ENCODE measurements at regions not wholly inside any gene's neighbourhood (a gene's known extent, or its start where the extent isn't known, plus 50 kb on each side); places are given as distances from the start of the nearest gene placed in this dataset.

DNA sequence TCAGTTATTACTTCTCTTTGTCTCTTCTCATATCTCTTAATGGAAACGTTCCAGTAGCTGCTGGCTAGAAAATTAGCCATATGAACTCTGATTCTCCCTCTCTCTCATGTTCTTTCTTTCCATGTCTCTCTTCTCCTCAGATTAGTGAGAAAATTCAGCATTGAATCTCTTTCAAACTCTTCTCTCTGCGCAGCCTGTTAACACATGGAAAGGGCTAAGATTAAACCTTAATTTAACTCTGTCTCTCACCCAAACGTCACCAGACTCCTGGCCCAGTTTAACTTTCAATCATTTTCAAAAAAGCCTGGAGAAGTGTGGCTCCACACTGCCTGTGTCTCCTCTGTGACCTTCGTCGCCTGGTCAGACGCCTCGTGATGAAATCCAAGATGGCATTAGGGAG is 1234.2 kb downstream of the BCL11B start:
- no peak for DNase-seq (ENCODE audit: insufficient read length, low spot score)
- TF ChIP-seq, protein P1, sequence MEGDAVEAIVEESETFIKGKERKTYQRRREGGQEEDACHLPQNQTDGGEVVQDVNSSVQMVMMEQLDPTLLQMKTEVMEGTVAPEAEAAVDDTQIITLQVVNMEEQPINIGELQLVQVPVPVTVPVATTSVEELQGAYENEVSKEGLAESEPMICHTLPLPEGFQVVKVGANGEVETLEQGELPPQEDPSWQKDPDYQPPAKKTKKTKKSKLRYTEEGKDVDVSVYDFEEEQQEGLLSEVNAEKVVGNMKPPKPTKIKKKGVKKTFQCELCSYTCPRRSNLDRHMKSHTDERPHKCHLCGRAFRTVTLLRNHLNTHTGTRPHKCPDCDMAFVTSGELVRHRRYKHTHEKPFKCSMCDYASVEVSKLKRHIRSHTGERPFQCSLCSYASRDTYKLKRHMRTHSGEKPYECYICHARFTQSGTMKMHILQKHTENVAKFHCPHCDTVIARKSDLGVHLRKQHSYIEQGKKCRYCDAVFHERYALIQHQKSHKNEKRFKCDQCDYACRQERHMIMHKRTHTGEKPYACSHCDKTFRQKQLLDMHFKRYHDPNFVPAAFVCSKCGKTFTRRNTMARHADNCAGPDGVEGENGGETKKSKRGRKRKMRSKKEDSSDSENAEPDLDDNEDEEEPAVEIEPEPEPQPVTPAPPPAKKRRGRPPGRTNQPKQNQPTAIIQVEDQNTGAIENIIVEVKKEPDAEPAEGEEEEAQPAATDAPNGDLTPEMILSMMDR (IDR thresholded peaks at IDR 0.05; ENCODE audit: insufficient read depth, missing control alignments), result no peak
- no peak for FAIRE-seq

DNA sequence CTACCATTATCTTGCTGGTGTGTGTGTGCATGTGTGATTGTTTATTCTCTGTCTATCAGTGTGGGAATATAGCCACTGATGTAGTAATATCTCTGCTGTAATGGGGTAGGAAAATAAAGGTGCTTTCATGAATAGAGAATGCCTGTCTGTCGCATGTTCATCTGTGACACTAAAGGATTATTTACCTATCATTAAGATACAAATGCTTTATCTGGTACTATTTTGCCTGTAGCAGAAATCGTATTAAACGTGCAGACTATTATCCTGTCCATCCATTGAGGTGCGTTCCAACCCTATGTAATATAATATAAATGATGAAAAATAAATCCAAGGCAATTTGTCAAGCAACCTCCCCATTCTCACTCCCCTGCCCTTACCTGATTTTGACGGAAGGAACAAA is 1215.1 kb downstream of the BCL11B start:
- FAIRE-seq, result no peak
- TF ChIP-seq, protein P1 (IDR thresholded peaks at IDR 0.05; ENCODE audit: insufficient read depth, missing control alignments), result no peak
- no peak for DNase-seq (ENCODE audit: insufficient read length, low spot score)

DNA sequence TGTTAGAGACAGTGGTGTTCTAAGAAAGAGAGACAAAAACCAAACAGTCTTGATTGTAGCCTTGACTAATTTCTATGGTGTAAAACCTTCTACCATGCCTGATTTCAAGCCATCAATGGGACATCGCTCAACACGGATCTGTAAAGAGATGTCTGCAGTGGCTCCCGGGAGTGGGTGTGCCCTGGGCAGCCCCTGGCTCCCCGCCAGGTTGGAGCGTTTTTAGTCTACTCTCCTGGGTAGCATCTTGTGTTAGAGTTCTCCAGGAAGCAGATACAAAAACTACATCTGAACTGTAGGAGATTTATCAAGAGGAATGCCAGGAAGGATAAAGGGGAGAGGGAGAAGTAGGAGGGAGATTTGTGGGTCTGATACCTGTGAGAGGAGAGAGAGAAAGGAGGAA is 1212.9 kb downstream of the BCL11B start:
- DNase-seq (ENCODE audit: insufficient read length, low spot score), result no peak
- no peak for FAIRE-seq
- TF ChIP-seq, protein P1 (IDR thresholded peaks at IDR 0.05; ENCODE audit: insufficient read depth, missing control alignments), result no peak

DNA sequence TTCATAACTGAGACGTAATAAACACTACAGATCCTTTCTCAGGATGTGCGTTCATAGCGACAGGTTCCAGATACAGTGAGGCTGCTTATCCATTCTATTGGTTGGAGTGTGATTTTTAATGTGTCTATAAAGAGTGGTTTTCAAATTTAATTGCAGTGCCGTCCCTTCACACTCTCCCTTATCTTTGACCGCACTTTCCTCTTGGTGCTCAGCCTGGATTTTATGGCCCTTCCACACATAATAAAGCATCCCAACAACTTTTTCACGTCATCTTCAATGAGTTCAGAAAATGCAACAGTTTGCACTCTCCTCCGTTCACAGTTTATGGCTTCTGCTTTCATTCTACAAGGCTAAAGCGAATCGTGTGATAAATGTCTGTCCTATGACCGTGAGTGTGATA is 1209.9 kb downstream of the BCL11B start:
- FAIRE-seq (no peak), DNase-seq (ENCODE audit: insufficient read length, low spot score) (no peak)
- TF ChIP-seq, protein P1 (IDR thresholded peaks at IDR 0.05; ENCODE audit: insufficient read depth, missing control alignments), result no peak

DNA sequence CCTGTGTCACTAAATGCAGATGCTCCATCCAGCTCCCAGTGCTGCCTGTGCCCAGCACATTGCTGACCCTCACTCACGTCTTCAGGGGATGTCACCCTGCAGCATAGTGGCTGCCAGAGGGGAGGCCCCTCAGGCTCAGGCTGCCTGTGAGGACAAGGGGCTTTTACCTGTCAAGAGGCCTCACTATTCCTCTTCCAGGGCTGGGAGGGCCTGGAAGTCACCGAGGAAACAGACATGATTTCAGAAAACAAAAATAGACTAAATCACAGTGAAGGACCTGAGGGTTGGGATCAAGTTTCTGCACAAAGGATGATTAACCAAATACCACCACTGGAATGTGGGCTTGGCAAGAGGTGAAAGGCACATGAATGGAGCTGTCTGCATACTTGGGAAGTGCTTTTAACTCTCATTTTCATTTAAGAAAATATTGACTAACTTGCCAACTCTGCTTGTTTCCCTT is 1202.3 kb downstream of the BCL11B start:
- DNase-seq (ENCODE audit: insufficient read length, low spot score) (no peak), FAIRE-seq (no peak)
- TF ChIP-seq, protein P1 (IDR thresholded peaks at IDR 0.05; ENCODE audit: insufficient read depth, missing control alignments), result no peak

DNA sequence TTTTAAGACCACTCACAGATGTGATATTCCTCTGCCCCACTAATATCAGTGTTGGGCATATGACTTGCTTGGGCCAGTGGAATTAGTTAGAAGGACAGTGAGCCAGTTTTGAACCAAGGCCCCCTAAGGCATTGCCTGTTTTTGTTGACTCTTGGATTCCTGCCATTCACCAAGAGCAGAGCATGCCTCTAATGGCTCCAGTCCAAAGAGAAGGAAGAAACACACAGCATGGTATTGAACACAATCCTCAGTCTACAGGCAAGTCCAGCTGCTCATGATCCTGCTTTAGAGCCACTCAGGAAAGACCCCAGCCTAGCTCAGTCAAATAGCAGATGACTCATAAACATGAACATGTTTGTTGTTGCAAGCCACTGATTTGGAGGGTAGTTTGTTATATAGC is 1201.5 kb downstream of the BCL11B start:
- TF ChIP-seq, protein P1 (IDR thresholded peaks at IDR 0.05; ENCODE audit: insufficient read depth, missing control alignments), result no peak
- DNase-seq (ENCODE audit: insufficient read length, low spot score), result no peak
- FAIRE-seq, result no peak

DNA sequence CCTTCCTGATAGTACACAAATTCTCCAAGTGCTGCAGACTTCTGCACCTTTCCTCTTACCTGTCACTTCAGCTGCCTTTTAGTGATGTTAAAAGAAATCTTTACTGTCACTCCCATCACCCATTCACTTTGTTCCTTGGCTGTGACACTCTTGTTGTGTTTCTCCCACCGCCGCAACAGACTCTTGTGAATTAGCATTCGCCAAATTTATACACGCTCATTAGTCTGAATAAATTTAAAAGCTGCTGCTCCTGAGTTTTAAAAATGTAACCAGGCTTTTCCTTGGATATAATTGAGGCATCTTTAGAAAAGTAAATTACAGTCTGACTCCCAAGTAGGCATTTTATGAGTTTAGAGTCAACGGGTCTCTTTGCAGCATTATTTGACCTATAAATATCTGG is 1197.9 kb downstream of the BCL11B start:
- FAIRE-seq, result no peak
- TF ChIP-seq, protein P1 (IDR thresholded peaks at IDR 0.05; ENCODE audit: insufficient read depth, missing control alignments), result no peak

More for the DNA sequence above, 1197.9 kb downstream of the BCL11B start:
- no peak for DNase-seq (ENCODE audit: insufficient read length, low spot score)
